ENCODE measurements at regions not wholly inside any gene's neighbourhood (a gene's known extent, or its start where the extent isn't known, plus 50 kb on each side); places are given as distances from the start of the nearest gene placed in this dataset.
"Not testable (repeated sequence)": the region's sequence is repeated elsewhere in the genome, so short reads cannot be mapped to it uniquely, and the experiment has no call there.

DNA sequence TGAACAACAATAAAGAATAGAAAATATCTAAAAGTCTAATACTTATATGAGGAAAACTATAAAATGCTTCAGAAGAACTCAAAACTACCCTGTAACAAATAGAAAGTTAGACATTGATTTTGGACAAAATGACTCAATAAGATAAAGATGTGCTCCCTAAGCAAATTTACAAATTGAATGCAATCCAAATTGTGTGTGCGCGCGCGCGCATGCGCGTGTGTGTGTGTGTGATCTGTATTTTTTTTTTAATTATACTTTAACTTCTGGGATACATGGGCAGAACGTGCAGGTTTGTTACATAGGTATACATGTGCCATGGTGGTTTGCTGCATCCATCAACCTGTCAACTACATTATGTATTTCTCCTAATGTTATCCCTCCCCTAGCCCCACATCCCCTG, 320.8 kb upstream of the INTU start:
- DNase-seq (ENCODE audit: low read depth in 2 of 3, low spot score in 1 of 3) = no peak

DNA sequence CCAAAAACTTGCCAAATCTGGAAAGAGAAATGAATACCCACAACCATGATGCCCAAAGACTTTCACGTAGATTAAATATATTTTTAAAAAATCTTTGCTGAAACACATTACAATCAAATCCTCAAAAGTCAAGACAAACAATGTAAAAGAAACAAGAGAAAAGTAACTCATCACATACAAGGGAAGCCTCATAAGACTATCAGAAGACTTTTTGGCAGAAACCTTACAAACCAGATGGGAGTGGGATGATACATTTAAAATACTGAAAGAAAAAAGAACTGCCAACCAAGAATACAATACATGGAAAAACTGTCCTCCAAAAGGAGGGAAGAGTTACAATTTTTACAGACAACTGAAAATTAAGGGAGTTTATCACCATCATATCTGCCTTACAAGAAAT, 319.0 kb upstream of the INTU start:
- DNase-seq (ENCODE audit: low read depth in 2 of 3, low spot score in 1 of 3) = no peak

DNA sequence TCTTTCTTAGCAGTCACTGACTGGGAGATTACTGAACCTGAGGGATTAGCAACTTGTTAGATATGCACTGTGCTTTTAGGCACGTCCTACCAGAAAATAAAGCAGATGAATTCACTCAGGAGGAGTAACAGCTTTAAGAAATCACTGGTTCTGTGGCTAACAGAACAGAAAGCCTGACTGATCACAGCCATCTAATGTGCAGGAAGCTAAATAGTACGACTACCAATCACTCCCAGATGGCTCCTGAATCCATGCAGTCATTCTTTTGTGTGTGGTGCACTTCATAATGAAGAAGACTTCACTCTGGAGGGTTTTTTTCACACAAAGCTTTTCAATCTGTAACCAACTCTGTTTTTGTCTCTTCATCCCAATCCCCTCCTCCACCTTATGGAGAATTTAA, 305.3 kb upstream of the INTU start:
- no peak for DNase-seq (ENCODE audit: low read depth in 2 of 3, low spot score in 1 of 3)

DNA sequence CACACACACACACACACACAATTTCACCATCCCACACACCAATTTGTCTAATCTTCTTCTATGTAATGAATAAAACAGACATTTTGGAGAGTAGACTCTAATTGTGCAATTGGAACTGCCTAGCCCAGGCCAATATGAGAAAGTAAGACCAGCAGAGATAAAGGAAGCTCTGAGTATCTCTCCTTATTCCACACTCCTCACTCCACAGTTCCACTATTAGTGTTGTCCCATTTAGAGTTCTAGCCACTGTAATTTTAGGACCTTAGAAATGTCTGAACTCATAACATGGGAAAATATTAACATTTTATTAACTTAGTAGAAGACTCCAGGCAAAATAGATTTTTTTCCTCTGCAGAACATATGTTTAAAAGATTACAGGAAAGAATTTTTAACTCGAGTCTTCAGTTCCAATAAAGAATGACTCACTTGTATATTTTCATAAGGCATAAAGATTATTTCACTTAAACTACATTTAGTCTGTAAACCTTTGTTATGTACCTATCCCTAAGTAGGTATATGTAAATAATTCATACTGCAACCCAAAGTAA, 297.6 kb upstream of the INTU start:
- no peak for DNase-seq (ENCODE audit: low read depth in 2 of 3, low spot score in 1 of 3)

DNA sequence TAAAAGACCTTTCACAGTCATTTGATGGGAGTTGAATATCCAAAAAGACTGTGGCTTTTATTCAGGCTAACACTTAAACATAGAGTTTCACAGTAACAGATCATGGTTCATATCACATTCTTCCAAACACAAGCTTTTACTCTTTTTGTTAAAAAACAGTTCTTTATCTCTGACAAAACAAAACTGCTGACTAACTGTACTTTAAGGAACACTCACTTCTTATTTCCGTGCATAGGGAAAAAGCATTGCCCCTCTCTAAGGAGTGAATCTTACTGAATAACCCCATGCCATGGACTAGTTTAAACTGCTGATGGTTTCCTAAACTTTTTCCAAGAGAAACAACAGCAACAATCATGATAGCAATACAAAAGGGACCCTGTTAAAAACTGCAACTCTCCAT, 297.0 kb upstream of the INTU start:
- no peak for DNase-seq (ENCODE audit: low read depth in 2 of 3, low spot score in 1 of 3)

DNA sequence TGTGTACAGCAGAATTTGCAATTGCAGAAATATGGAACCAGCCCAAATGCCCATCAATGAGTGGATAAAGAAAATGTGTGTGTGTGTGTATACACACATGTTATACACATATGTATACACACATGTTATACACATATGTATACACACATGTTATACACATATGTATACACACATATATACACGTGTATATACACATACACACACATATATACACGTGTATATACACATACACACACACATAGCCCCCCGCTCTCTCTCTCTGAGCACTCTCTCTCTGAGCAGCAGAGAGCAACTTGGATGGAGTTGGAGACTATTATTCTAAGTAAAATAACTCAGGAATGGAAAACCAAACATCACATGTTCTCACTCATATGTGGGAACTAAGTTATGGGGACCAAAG, 289.6 kb upstream of the INTU start:
- DNase-seq (ENCODE audit: low read depth in 2 of 3, low spot score in 1 of 3) = not testable (repeated sequence)

DNA sequence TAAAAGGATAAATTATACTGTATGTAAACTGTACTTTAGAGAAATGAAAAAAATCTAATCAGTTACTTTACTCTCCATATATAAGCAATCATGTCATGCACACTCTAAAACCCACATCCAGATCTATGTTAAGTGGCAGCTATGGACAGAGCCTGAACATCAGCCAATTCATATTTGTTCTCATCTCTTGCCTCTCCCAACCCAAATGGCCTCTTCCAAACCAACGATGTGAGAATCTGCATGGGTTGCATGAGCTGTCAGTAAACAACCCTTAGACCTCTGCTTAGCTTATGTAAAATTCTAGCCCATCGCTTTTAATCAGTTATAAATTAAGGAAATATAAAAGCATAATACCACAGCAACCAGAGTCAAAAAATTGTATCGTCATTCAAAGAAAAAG, 288.7 kb upstream of the INTU start:
- no peak for DNase-seq (ENCODE audit: low read depth in 2 of 3, low spot score in 1 of 3)

DNA sequence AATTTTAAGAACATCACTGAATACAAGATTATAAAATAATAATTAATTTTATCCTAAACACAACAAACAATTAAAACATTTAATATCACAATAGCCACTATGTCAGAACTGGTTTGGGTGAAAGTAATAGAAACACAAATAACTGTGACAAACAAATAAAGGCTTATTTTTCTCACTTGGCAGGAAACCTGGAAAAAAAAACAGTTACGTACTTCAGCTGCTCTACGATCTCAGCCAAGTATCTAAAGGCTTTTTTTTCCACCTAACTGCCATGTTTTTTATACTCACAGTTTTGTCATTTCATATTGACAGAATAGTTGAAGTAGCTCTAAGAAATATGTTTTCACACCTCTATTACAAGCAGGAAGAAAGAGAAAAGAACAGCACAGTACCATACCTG, 284.8 kb upstream of the INTU start:
- no peak for DNase-seq (ENCODE audit: low read depth in 2 of 3, low spot score in 1 of 3)

DNA sequence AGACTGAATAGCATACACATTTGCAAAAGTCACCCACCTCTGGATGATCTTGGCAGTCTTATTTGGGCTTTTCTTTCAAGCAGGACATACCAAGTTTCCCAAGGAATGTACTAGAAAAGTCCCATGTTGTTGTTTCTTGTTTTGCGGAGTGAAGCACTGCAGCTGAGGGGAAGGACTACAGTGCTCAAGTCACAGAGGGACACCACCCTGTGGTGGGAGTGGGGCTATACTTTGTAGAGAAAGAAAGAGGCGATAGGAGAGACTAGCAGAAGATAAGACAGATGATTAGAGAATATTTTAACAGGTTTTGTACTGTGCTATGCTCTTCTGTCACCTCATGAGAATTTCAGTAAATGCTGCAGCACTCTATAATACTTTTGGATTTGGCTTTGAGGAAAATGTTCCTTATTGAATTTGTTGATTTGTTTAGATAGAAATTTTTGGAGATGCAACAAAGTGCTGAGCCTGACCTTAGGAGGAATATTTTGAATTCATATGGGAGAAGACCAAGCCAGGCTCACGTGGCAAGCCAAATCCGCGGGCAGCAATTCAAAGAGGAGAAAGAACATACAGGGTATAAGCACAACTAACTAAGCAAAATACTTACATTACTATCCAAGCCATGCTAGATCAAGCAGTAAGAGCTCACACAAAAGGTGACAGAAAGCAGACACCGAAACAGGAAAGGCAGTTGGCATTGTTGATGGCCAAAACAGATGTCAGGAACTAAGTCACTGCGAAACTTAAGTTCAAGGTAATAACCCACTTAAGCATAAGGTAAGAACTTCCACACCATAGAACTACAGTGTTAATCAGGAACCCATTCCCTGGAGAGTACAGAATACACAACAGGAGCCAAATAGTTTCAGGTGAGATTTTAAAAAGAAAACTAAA, 280.3 kb upstream of the INTU start:
- DNase-seq (ENCODE audit: low read depth in 2 of 3, low spot score in 1 of 3) = no peak

DNA sequence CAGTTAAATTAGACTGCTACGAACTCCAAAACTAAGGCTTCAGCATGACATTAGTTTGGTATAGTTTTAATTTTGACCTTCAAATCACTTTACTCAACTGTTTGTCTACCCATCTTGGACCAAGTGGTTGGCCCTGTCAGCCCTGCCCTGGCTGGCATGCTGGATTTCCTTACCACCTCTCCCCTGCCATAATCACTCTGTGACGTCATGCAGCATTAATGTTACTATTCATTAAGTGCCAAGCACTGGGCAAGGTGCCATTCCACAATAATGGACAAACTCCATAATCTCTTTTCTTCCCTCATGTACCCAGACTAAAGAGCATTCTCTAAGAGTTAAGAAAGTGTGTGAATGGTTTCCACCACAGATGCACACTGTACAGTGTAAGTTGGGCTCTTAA, 277.0 kb upstream of the INTU start:
- no peak for DNase-seq (ENCODE audit: low read depth in 2 of 3, low spot score in 1 of 3)

DNA sequence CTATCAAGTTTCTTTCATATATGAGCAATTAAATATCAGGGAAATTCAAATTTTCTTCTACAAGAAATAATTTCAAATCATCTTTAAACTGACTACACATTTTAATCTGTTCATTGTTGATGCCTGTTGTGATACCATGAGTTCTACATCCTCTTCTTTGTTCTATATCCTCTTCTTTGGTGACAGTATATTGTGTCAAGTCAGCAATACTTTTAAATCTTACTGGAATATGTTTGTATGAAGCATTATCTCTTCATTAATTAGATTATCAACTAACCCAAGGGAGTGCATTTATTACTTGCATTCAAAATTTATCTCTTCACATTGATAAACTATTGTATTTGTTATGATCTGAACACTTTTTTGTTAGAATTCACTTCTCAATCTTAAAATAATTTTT, 275.0 kb upstream of the INTU start:
- no peak for DNase-seq (ENCODE audit: low read depth in 2 of 3, low spot score in 1 of 3)

DNA sequence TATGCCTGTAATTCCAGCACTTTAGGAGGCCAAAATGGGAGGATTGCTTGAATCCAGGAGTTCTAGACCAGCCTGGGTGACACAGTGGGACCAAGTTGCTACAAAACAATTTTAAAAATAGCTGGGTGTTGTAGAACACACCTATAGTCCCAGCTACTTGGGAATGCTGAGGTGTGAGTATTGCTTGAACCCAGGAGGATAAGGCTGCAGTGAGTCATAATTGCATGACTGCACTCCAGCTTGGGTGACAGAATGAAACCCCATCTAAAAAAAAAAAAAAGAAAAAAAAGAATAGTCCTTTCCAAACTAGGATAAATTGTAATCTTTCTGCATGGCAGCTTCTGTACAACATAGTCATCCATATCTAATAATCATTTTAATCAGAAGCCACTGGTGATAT, 270.1 kb upstream of the INTU start:
- no peak for DNase-seq (ENCODE audit: low read depth in 2 of 3, low spot score in 1 of 3)

DNA sequence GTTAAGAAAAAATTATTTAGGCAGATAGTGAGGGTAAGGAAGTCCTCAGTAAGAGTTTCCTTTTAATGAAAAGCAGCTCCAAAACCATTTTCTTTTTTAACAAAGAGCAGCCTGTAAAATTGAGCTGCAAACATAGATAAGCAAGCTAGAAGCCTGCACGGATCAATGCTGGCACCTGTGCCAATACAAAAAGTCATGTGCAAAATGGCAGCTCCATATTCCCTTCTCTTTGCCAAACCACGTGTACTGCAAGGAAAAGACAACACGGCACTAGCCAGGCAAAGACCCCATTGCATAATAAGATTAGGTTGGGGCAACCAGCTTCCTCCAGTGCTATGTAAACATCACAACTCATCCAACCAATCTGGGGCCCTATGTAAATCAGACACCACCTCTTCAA, 268.4 kb upstream of the INTU start:
- DNase-seq (ENCODE audit: low read depth in 2 of 3, low spot score in 1 of 3) = no peak

DNA sequence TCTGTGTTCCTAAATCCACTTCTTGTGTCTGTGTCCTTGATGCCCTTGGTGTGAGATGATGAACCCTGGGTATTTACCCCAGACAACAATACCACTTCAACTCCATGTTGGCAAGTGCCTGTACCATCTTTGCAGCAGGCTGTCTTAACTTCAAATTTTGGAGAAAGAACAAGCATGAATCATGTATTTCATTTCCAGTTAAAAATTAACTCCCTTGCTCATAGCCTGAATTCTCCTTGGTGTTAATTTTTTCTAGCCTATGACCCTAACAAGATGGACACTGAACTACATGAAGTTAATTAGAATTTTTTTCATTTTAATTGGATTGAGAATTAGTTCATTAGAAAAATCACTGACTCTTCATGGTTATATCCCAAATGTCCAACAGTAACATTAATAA, 267.8 kb upstream of the INTU start:
- DNase-seq (ENCODE audit: low read depth in 2 of 3, low spot score in 1 of 3) = no peak

DNA sequence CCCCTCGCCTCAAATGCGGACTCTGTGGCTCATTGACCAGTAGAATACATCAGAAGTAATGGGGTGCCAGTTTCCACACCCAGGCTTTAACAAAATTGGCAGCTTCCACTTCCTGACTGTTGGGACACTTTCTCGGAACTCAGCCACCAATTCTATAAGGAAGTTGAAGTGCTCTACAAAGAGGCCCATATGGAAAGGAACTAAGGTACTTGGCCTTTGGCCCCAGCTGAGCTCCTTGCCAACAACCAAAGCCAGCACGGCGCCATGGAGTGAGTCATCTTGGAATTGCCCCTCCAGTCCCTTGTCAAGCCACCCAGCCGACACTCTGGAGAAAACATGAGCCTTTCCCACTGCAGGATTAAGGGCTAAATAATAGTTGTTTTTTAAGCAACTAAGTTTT, 262.2 kb upstream of the INTU start:
- no peak for DNase-seq (ENCODE audit: low read depth in 2 of 3, low spot score in 1 of 3)

DNA sequence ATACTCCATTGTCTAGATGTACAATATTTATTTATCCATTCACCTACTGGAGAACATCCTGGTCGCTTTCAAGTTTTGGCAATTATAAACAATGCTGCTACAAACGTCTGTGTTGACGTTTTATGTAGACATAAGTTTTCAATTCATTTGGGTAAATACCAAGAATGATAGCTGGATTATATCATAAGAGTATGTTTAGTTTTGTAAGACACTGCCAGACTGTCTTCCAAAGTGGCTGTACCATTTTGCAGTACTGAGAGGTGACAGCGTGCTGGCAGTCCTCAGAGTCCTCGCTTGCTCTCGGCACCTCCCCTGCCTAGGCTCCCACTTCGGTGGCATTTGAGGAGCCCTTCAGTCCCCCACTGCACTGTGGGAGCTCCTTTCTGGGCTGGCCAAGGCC, 253.3 kb upstream of the INTU start:
- no peak for DNase-seq (ENCODE audit: low read depth in 2 of 3, low spot score in 1 of 3)

DNA sequence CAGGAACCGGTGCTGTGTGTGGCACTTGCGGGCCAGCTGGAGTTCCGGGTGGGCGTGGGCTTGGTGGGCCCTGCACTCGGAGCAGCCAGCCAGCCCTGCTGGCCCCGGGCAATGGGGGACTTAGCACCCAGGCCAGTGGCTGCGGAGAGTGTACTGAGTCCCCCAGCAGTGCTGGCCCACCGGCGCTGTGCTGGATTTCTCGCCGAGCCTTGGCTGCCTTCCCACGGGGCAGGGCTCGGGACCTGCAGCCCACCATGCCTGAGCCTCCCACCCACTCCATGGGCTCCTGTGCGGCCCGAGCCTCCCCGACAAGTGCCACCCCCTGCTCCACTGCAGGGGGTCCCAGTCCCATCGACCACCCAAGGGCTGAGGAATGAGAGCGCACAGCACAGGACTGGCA, 252.8 kb upstream of the INTU start:
- not testable (repeated sequence) for DNase-seq (ENCODE audit: low read depth in 2 of 3, low spot score in 1 of 3)

DNA sequence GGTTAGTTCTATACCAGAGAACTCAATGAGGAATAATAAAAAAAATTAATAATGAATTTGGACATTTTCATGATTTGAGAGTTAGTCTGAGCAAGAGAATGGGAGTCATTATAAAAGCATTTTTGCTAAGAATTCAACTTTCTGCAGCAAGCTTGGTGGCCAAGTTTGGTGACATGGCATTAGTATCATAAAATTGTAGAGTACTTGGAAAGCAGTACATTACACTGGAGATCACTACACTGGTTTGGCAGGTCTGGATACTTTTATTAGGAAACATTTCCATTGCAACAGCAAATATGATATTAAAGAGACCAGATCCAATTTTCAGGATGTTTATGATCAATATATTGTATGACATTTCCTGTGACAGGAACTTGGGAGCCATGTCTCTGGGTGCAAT, 249.1 kb upstream of the INTU start:
- DNase-seq (ENCODE audit: low read depth in 2 of 3, low spot score in 1 of 3) = no peak

DNA sequence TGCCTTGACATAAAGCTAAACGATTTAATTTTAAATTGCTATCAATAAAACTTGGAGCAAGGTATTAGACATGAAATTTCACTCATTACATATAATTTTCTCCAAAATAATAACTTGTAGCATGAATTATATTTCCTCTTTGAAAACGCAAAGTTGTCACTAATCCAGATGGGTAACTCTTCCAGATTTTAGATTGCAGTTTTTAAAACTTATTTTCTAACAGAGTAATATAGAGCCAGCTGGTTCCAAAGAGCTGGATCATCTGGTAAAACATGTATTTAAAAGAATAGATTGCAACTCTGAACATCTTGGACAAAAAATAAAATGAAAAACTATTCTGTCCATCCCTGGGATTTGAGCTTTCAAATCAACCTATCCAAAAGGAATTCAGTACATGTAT, 238.2 kb upstream of the INTU start:
- DNase-seq (ENCODE audit: low read depth in 2 of 3, low spot score in 1 of 3) = no peak

DNA sequence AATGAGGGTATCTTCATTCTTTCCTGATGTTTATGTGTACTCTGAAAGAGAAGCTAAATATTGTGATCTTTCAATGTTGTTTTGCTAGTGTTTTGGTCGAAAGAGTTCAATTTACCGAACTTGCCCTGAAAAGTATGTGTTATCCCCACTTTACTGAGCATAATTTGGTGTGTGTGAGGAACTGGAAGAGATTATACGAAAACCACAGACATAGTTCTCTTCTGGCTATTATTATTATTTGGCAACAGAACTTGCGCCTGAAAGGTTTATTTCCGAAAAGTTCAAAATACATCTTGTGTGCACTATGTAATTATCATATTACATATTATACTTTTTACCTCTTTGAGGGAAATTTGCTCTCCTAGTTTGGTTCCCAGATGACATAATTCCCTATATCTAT, 232.5 kb upstream of the INTU start:
- DNase-seq (ENCODE audit: low read depth in 2 of 3, low spot score in 1 of 3) = no peak

DNA sequence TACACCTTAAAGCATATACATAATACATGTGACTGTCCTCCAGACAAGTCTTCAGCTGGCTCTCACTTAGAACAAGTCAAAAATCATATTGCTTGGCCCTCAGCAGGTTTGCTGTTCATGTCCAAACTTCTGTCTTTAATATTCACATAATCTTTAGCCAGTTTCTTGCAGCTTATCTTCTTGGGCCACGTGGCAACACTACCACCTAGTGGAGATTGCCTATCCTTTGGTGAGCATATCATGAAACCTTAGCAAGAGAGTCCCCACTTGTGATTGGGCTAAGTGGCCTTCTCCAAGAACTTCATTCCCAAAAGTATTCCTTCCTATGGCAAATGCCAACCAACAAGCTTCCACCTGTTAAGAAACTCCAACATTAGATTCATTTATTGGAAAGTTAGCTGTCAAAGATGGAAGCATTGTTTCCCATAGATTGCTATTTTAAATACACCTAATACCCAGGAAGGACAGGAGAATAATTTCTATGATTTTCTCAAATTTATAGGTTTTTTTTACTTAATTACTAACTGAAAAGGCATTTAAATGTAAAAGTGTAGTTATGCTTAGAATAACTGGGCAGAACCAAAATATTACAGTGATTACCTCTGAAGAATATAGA, 231.9 kb upstream of the INTU start:
- peak; percentile 9 to 20 (median 17) for DNase-seq (ENCODE audit: low read depth in 2 of 3, low spot score in 1 of 3)

DNA sequence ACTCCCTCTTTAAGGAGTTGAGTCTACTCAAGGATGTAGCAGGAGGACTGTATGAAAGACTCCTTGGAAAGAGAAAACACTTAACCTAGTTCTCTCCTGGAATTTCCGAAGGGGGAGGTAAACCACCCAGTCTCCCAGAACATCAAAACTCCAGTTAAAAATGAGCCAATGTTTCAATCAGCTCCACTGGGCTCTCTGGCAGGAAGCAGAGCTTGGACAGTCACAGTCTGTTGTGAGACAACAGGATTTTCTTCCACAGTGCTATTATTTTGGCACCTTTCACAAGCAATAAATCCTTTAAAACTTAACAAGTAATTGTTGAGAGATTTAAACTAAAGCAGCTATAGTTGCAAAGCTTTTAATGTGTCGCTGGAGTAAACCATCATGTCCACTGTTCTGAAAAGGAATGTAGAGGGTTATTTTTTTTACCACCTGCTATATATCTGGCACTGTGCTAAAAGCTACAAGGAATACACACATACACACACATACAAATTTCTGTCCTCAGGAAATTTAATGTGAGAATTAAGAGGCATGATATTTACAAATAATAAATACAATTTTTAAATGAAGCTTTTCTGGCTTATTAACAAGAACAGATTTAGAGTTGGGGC, 229.2 kb upstream of the INTU start:
- DNase-seq (ENCODE audit: low read depth in 2 of 3, low spot score in 1 of 3) = no peak

Data from stimulated activated CD4-positive, alpha-beta T cell treated with anti-CD3 and anti-CD28 coated beads, Interleukin-12 subunit alpha, Interleukin-12 subunit beta, amount 100 ng/mL, for 48 hours (primary cell).